ENCODE measurements at regions not wholly inside any gene's neighbourhood (a gene's known extent, or its start where the extent isn't known, plus 50 kb on each side); places are given as distances from the start of the nearest gene placed in this dataset.

DNA sequence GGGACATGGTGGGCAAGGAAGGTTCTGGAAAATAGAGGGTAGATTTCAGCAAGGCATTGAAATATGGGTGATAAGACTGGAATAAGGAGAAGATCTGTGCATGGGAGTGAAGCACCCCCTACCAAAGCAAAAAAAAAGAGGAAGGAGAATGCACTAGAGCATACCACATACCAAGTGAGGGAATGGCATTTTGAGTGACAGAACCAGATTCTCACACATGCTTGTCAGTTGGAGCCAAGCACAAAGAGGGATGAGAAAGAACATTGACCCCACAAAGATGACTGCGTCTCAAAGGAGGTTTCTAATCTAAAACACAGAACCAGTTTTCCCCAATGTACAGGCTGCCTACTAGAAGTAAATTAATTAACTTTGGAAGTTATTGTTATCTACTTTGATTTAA, 140.3 kb upstream of the SMAD1 start:
- TF ChIP-seq POLR2AphosphoS5 (IDR thresholded peaks at IDR 0.05) = no peak
- no peak overlapping the region for H3K4me3 ChIP-seq
- H3K27me3 ChIP-seq = no peaks in the 10 kb centered on the region
- WGBS = 84% methylated on average over 1 of the region's 1 CpG
- no peaks in the 10 kb centered on the region for H3K9me3 ChIP-seq
- no peaks in the 10 kb centered on the region for H3K36me3 ChIP-seq
- H3K27ac ChIP-seq (replicated peaks in 1 of 4) = no peak overlapping the region
- H3K4me1 ChIP-seq = no peaks in the 10 kb centered on the region
- no peak for DNase-seq (ENCODE audit: extremely low spot score)
- intact Hi-C loops (cut with DNase I) = no loop called here

DNA sequence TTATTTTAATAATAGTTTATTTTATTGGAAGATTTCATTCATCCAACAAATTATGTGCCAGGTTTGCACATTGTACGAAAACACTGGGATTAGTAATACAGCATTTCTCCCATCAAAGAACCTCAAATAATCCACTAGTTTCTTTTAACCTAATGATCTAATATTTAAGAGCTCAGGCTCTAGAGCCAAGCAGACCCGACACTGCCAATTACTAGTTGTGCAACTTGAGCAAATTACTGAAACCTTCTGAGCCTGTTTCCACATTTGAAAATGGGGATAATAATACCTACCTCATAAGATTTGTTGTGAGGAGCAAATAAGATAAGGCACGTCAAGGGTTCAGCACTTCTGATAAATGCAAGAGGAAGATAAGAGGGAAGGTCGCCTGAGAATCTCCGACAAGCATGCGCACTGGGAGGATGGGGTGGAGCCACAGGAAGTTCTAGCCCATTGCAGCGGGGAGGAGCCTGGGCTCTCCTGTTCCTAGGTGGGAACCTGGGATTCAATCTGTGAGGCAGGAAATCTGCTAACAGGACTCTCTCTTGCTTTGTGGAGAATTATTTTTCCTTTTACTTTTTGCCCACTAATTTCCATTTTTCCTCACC, 141.5 kb upstream of the SMAD1 start:
- 72% methylated on average over 7 of the region's 7 CpGs for whole genome bisulfite sequencing

DNA sequence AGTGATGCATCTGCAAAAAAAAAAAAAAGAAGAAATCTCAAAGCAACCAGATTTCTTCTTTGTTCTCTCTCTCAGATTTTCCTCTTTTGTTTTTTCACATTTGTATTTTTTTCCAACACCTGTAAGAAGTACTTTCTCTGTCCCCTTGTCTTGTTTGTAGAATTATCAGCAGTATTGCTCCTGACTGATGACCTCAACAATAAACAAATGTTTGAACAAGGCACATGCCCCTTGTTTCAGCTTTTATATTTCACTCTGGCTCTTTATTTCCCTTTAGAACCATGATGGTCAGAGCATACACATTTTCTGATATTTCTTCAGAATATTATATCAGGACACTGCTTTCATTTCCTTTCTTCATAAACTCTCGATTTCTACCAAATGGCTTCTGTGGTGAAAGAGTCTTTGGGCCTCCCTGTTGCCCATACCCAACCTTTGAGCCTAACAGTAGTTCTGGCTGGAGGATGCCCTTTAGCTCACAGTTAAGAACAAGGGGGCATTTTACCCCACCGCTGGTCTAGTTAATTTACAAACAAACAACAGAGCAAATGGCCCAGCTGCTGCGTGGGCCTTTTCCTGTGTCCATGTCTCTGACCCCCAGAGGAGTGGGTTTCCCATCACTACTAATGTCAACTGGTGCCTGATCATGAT, 142.5 kb upstream of the SMAD1 start:
- Histone ChIP-seq H3K27me3 (no peaks in the 10 kb centered on the region), H3K4me1 (no peaks in the 10 kb centered on the region), H3K36me3 (no peaks in the 10 kb centered on the region), H3K9me3 (no peaks in the 10 kb centered on the region), H3K27ac (replicated peaks in 1 of 4) (no peak overlapping the region), H3K4me3 (no peak overlapping the region)
- intact Hi-C loops (cut with DNase I) = no loop called here
- TF ChIP-seq, protein P1, sequence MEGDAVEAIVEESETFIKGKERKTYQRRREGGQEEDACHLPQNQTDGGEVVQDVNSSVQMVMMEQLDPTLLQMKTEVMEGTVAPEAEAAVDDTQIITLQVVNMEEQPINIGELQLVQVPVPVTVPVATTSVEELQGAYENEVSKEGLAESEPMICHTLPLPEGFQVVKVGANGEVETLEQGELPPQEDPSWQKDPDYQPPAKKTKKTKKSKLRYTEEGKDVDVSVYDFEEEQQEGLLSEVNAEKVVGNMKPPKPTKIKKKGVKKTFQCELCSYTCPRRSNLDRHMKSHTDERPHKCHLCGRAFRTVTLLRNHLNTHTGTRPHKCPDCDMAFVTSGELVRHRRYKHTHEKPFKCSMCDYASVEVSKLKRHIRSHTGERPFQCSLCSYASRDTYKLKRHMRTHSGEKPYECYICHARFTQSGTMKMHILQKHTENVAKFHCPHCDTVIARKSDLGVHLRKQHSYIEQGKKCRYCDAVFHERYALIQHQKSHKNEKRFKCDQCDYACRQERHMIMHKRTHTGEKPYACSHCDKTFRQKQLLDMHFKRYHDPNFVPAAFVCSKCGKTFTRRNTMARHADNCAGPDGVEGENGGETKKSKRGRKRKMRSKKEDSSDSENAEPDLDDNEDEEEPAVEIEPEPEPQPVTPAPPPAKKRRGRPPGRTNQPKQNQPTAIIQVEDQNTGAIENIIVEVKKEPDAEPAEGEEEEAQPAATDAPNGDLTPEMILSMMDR (IDR thresholded peaks at IDR 0.05) = no peak
- no peak for TF ChIP-seq POLR2AphosphoS5 (IDR thresholded peaks at IDR 0.05)
- no peak for TF ChIP-seq EP300 (IDR thresholded peaks at IDR 0.05)
- TF ChIP-seq POLR2A (IDR thresholded peaks at IDR 0.05; ENCODE audit: low read depth) = no peak
- DNase-seq (ENCODE audit: extremely low spot score) = no peak
- 92% methylated on average over 3 of the region's 3 CpGs for WGBS

More for the DNA sequence above, 141.5 kb upstream of the SMAD1 start:
- Histone ChIP-seq H3K4me1 (no peaks in the 10 kb centered on the region), H3K9me3 (no peaks in the 10 kb centered on the region), H3K27ac (replicated peaks in 1 of 4) (no peak overlapping the region), H3K36me3 (no peaks in the 10 kb centered on the region), H3K4me3 (no peak overlapping the region), H3K27me3 (no peaks in the 10 kb centered on the region)
- no peak for DNase-seq (ENCODE audit: extremely low spot score)
- no peak for TF ChIP-seq EP300 (IDR thresholded peaks at IDR 0.05)
- TF ChIP-seq, protein P1 (IDR thresholded peaks at IDR 0.05) = no peak
- TF ChIP-seq POLR2A (IDR thresholded peaks at IDR 0.05; ENCODE audit: low read depth) = no peak
- no peak for TF ChIP-seq POLR2AphosphoS5 (IDR thresholded peaks at IDR 0.05)
- intact Hi-C loops (cut with DNase I) = no loop called here

DNA sequence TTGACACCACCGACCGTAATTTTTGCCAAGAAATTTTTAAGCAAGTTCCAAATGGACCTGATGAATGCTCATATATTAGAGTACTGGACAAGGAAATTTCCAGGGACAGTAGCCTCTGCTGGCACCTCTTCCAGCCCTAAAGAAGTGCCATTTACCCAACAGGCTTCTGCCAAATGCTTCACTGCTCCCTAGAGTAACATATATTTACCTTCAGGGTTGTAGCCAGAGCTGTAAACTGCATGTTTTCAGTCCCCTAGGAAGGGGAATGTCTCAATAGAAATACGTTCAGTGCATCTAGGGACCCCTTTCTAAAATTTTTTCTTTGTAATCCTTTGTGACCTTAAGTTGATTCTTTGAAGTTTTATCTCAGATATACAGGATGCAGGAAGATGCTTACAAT, 143.1 kb upstream of the SMAD1 start:
- H3K27ac ChIP-seq (replicated peaks in 1 of 4) = no peak overlapping the region
- no peaks in the 10 kb centered on the region for H3K9me3 ChIP-seq
- H3K4me1 ChIP-seq = no peaks in the 10 kb centered on the region
- intact Hi-C loops (cut with DNase I) = no loop called here
- H3K36me3 ChIP-seq = no peaks in the 10 kb centered on the region
- TF ChIP-seq POLR2A (IDR thresholded peaks at IDR 0.05; ENCODE audit: low read depth) (no peak), POLR2AphosphoS5 (IDR thresholded peaks at IDR 0.05) (no peak), EP300 (IDR thresholded peaks at IDR 0.05) (no peak)
- TF ChIP-seq, protein P1 (IDR thresholded peaks at IDR 0.05) = no peak
- H3K4me3 ChIP-seq = no peak overlapping the region
- 83% methylated on average over 3 of the region's 3 CpGs for WGBS
- no peak for DNase-seq (ENCODE audit: extremely low spot score)
- no peaks in the 10 kb centered on the region for H3K27me3 ChIP-seq

DNA sequence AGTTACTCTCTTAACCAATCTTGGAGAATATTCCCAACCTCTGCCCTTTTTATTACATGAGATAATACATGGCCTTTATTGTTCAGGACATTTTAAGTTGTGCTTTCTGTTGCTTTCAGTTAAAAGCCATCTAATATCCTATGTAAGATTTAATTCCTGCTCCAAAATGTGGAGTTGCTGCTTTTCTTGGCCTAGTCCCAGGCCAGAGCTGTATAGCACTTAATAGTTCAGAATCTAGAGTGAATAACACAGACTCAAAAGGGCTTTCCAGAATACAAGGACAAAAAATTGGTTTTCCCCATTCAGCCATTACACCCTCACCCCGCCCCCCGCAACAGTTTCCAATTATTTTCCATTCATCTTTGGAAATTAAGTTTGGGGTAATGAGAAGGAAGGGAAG, 144.3 kb upstream of the SMAD1 start:
- no peak for DNase-seq (ENCODE audit: extremely low spot score)
- Histone ChIP-seq H3K27me3 (no peaks in the 10 kb centered on the region), H3K36me3 (no peaks in the 10 kb centered on the region), H3K4me3 (no peak overlapping the region), H3K27ac (replicated peaks in 1 of 4) (no peak overlapping the region), H3K4me1 (no peaks in the 10 kb centered on the region), H3K9me3 (no peaks in the 10 kb centered on the region)
- WGBS = 90% methylated on average over 2 of the region's 2 CpGs
- TF ChIP-seq, protein P1 (IDR thresholded peaks at IDR 0.05) = no peak
- TF ChIP-seq EP300 (IDR thresholded peaks at IDR 0.05) (no peak), POLR2A (IDR thresholded peaks at IDR 0.05; ENCODE audit: low read depth) (no peak), POLR2AphosphoS5 (IDR thresholded peaks at IDR 0.05) (no peak)
- intact Hi-C loops (cut with DNase I) = no loop called here
